ENCODE measurements at regions not wholly inside any gene's neighbourhood (a gene's known extent, or its start where the extent isn't known, plus 50 kb on each side); places are given as distances from the start of the nearest gene placed in this dataset.

DNA sequence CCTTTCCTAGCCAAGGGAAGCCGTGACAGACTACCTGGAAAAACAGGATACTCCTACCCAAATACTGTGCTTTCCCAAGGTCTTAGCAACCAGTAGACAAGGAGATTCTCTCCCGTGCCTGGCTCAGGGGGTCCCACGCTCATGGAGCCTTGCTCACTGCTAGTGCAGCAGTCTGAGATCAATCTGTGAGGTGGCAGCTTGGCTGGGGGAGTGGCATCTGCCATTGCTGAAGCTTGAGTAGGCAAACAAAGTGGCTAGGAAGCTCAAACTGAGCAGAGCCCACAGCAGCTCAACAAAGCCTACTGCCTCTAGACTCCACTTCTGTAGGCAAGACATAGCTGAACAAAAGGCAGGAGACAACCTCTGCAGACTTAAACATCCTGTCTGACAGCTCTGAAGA, 177.1 kb downstream of the PARM1 start:
- TF ChIP-seq, protein P1, sequence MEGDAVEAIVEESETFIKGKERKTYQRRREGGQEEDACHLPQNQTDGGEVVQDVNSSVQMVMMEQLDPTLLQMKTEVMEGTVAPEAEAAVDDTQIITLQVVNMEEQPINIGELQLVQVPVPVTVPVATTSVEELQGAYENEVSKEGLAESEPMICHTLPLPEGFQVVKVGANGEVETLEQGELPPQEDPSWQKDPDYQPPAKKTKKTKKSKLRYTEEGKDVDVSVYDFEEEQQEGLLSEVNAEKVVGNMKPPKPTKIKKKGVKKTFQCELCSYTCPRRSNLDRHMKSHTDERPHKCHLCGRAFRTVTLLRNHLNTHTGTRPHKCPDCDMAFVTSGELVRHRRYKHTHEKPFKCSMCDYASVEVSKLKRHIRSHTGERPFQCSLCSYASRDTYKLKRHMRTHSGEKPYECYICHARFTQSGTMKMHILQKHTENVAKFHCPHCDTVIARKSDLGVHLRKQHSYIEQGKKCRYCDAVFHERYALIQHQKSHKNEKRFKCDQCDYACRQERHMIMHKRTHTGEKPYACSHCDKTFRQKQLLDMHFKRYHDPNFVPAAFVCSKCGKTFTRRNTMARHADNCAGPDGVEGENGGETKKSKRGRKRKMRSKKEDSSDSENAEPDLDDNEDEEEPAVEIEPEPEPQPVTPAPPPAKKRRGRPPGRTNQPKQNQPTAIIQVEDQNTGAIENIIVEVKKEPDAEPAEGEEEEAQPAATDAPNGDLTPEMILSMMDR (IDR thresholded peaks at IDR 0.05), result no peak
- no peak for TF ChIP-seq ZFX (IDR thresholded peaks at IDR 0.05; ENCODE audit: borderline replicate concordance)
- no peak overlapping the region for H3K27ac ChIP-seq

DNA sequence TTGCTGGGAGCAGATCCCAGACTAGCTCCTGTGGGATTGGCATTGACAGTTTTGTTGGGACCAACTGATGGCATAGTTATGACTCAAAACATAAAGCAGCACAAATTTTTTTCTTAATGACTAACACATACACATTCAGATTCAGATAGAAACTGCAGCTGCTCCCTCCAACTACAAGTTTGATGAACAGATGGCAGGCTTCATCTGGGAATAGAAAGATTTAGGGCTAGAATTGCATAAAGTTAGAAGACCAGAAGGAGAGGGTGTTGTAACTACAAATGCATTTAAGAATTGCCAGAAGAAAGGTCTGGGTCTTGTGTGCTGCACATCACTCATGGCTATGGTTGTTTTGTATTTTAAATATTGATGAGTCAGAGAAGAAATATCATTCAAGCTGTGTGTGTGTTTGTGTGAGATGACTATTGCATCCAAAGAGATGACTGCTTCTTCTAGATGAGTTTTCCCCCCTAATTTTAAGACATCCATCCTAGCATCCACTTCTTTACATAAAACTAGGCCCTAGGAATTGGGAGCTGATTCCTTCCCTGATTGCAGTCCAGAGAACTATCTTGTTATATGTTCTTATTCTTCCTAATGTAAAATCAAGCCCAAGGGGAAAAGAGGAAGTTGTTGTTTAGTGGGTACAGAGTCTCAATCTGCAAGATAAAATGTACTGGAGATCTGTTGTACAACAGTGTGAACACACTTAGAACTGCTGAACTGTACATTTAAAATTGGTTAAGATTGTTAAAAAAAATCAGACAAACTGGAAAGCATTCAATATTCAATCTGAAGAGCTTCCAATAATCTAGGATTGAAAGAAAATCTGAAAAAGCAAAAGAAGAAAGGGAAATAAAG, 175.1 kb downstream of the PARM1 start:
- no peak for TF ChIP-seq ZFX (IDR thresholded peaks at IDR 0.05; ENCODE audit: borderline replicate concordance)
- TF ChIP-seq, protein P1 (IDR thresholded peaks at IDR 0.05), result no peak
- H3K27ac ChIP-seq, result no peak overlapping the region

GRCh38 chr4:75102787-75103085, 169.8 kb downstream of the PARM1 start:
- no peak overlapping the region for H3K27ac ChIP-seq
- TF ChIP-seq, protein P1 (IDR thresholded peaks at IDR 0.05), result no peak
- TF ChIP-seq ZFX (IDR thresholded peaks at IDR 0.05; ENCODE audit: borderline replicate concordance), result no peak

GRCh38 chr4:75101906-75102786, 169.2 kb downstream of the PARM1 start:
- no peak overlapping the region for H3K27ac ChIP-seq
- TF ChIP-seq, protein P1 (IDR thresholded peaks at IDR 0.05), result no peak
- no peak for TF ChIP-seq ZFX (IDR thresholded peaks at IDR 0.05; ENCODE audit: borderline replicate concordance)
